ENCODE measurements at regions not wholly inside any gene's neighbourhood (a gene's known extent, or its start where the extent isn't known, plus 50 kb on each side); places are given as distances from the start of the nearest gene placed in this dataset.
"Not testable (repeated sequence)": the region's sequence is repeated elsewhere in the genome, so short reads cannot be mapped to it uniquely, and the experiment has no call there.

GRCh38 chr10:109668154-109668665 is 255.1 kb downstream of the XPNPEP1 start:
- intact Hi-C loops (cut with micrococcal nuclease): no loop called here
- H3K9me3 Mint-ChIP-seq (ENCODE audit: unreplicated experiment): no peaks in the 10 kb centered on the region

DNA sequence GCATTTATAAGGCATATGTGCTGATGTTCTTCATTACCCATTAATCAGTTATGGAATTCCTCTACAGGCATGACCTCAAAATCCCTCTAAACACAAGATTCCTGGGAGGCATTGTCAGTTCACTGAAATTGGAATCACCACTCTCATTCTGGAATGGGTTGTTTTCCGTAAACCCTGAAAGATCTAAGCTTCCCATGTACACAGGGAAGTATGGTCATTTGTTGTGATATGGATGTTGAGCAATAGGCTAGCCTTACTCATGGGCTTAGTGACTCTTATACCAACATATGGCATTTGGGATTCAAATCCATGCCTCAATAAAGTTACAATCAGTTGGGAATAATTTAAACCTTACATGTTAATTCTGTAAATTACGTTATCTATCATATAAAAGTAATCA is 258.0 kb downstream of the XPNPEP1 start:
- peak; percentile 5 for DNase-seq (ENCODE audit: unreplicated experiment)
- BruUV-seq (replicated peaks): no TSS peak
- intact Hi-C loops (cut with micrococcal nuclease): no loop called here
- ChIA-PET POLR2A (no interaction called here), CTCF (no interaction called here)
- no peak overlapping the region for H3K4me3 Mint-ChIP-seq (ENCODE audit: unreplicated experiment)
- no peaks in the 10 kb centered on the region for H3K27me3 Mint-ChIP-seq (ENCODE audit: insufficient read depth, unreplicated experiment)
- TF ChIP-seq, protein P1, sequence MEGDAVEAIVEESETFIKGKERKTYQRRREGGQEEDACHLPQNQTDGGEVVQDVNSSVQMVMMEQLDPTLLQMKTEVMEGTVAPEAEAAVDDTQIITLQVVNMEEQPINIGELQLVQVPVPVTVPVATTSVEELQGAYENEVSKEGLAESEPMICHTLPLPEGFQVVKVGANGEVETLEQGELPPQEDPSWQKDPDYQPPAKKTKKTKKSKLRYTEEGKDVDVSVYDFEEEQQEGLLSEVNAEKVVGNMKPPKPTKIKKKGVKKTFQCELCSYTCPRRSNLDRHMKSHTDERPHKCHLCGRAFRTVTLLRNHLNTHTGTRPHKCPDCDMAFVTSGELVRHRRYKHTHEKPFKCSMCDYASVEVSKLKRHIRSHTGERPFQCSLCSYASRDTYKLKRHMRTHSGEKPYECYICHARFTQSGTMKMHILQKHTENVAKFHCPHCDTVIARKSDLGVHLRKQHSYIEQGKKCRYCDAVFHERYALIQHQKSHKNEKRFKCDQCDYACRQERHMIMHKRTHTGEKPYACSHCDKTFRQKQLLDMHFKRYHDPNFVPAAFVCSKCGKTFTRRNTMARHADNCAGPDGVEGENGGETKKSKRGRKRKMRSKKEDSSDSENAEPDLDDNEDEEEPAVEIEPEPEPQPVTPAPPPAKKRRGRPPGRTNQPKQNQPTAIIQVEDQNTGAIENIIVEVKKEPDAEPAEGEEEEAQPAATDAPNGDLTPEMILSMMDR (IDR thresholded peaks at IDR 0.05; ENCODE audit: unreplicated experiment): no peak
- no peaks in the 10 kb centered on the region for H3K36me3 Mint-ChIP-seq (ENCODE audit: insufficient read depth, unreplicated experiment)
- peaks cover 5% of the 10 kb centered on the region for H3K4me1 Mint-ChIP-seq (ENCODE audit: insufficient read depth, unreplicated experiment)
- H3K9me3 Mint-ChIP-seq (ENCODE audit: unreplicated experiment): no peaks in the 10 kb centered on the region
- H3K27ac Mint-ChIP-seq (ENCODE audit: low read depth, unreplicated experiment): no peak overlapping the region

More at GRCh38 chr10:109668154-109668665, 255.1 kb downstream of the XPNPEP1 start:
- POLR2A ChIA-PET: no interaction called here
- Mint-ChIP-seq H3K27ac (ENCODE audit: low read depth, unreplicated experiment) (no peak overlapping the region), H3K4me1 (ENCODE audit: insufficient read depth, unreplicated experiment) (peaks cover 5% of the 10 kb centered on the region), H3K36me3 (ENCODE audit: insufficient read depth, unreplicated experiment) (no peaks in the 10 kb centered on the region), H3K27me3 (ENCODE audit: insufficient read depth, unreplicated experiment) (no peaks in the 10 kb centered on the region), H3K4me3 (ENCODE audit: unreplicated experiment) (no peak overlapping the region)
- DNase-seq (ENCODE audit: unreplicated experiment): no peak
- no TSS peak for BruUV-seq (replicated peaks)
- CTCF ChIA-PET: interaction anchor here (0.6 kb wide), 1 partner anchor 76 kb away, joined by 3 read pairs; no protein-coding TSS in a partner anchor
- TF ChIP-seq, protein P1 (IDR thresholded peaks at IDR 0.05; ENCODE audit: unreplicated experiment): no peak

DNA sequence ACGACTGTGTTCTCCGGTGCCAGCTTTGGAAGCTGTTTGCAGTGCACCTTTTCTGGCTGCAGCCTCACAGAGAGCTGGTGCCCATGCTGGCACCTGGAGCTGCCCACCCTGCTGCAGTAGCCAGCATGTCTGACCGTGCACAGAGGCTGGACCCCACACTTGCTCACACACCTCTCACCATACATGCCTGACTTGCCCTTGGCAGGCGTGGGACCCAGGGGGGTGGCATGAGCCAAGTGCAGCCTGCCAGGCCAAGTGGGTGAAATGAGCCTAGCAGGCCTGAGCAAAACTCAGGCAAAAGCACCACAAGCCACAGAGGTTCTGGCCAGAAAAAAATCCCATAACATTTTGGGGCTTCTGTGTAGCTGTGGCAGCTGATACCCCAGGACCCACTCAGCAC is 258.8 kb downstream of the XPNPEP1 start:
- no peak overlapping the region for H3K27ac Mint-ChIP-seq (ENCODE audit: low read depth, unreplicated experiment)
- H3K4me1 Mint-ChIP-seq (ENCODE audit: insufficient read depth, unreplicated experiment): peaks cover 5% of the 10 kb centered on the region
- H3K4me3 Mint-ChIP-seq (ENCODE audit: unreplicated experiment): no peak overlapping the region
- no TSS peak for BruUV-seq (replicated peaks)
- no peak for DNase-seq (ENCODE audit: unreplicated experiment)
- no peaks in the 10 kb centered on the region for H3K27me3 Mint-ChIP-seq (ENCODE audit: insufficient read depth, unreplicated experiment)
- TF ChIP-seq, protein P1 (IDR thresholded peaks at IDR 0.05; ENCODE audit: unreplicated experiment): no peak
- no peaks in the 10 kb centered on the region for H3K9me3 Mint-ChIP-seq (ENCODE audit: unreplicated experiment)
- ChIA-PET POLR2A (no interaction called here), CTCF (interaction anchor here (0.6 kb wide), 1 partner anchor 1968 kb away, joined by 3 read pairs; no protein-coding TSS in a partner anchor)
- intact Hi-C loops (cut with micrococcal nuclease): no loop called here
- H3K36me3 Mint-ChIP-seq (ENCODE audit: insufficient read depth, unreplicated experiment): no peaks in the 10 kb centered on the region

DNA sequence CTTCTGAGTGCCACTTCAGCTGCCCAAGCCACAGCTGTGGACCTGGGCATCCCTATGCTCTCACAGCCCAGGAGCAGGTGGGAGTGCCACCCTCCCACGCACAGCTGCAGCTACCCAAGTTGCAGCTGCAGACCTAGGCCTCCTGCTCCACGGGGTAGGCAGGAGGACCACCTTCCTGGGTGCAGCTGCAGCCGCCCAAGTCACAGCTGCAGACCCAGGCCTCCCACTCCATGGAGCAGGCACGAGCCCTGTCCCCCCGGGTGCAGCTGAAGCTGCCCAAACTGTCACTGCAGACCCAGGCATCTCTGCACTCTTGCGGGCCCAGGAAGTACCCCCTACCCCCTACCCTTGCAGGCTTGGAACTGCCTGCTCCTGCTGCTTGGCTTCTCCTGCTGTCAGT is 260.2 kb downstream of the XPNPEP1 start:
- no peak overlapping the region for H3K27ac Mint-ChIP-seq (ENCODE audit: low read depth, unreplicated experiment)
- no peaks in the 10 kb centered on the region for H3K36me3 Mint-ChIP-seq (ENCODE audit: insufficient read depth, unreplicated experiment)
- TF ChIP-seq, protein P1 (IDR thresholded peaks at IDR 0.05; ENCODE audit: unreplicated experiment): no peak
- H3K9me3 Mint-ChIP-seq (ENCODE audit: unreplicated experiment): no peaks in the 10 kb centered on the region
- BruUV-seq (replicated peaks): no TSS peak
- intact Hi-C loops (cut with micrococcal nuclease): no loop called here
- DNase-seq (ENCODE audit: unreplicated experiment): no peak
- CTCF ChIA-PET: interaction anchor here (0.6 to 0.7 kb wide), 2 partner anchors 1291 to 1956 kb away, joined by 3 read pairs; no protein-coding TSS in a partner anchor
- no peak overlapping the region for H3K4me3 Mint-ChIP-seq (ENCODE audit: unreplicated experiment)
- POLR2A ChIA-PET: interaction anchor here (0.6 kb wide), 1 partner anchor 408 kb away, joined by 4 read pairs; no protein-coding TSS in a partner anchor
- no peaks in the 10 kb centered on the region for H3K27me3 Mint-ChIP-seq (ENCODE audit: insufficient read depth, unreplicated experiment)
- peaks cover 3% of the 10 kb centered on the region for H3K4me1 Mint-ChIP-seq (ENCODE audit: insufficient read depth, unreplicated experiment)

DNA sequence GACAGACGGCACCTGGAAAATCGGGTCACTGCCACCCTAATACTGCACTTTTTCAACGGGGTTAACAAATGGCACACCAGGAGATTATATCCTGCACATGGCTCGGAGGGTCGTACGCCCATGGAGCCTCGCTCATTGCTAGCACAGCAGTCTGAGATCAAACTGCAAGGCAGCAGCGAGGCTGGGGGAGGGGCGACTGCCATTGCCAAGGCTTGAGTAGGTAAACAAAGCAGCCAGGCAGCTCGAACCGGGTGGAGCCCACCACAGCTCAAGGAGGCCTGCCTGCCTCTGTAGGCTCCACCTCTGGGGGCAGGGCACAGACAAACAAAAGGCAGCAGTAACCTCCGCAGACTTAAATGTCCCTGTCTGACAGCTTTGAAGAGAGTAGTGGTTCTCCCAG is 270.7 kb downstream of the XPNPEP1 start:
- CTCF ChIA-PET; BruUV-seq (replicated peaks); H3K4me3 Mint-ChIP-seq (ENCODE audit: unreplicated experiment); H3K27me3 Mint-ChIP-seq (ENCODE audit: insufficient read depth, unreplicated experiment); H3K36me3 Mint-ChIP-seq (ENCODE audit: insufficient read depth, unreplicated experiment); H3K9me3 Mint-ChIP-seq (ENCODE audit: unreplicated experiment); intact Hi-C loops (cut with micrococcal nuclease); H3K27ac Mint-ChIP-seq (ENCODE audit: low read depth, unreplicated experiment); H3K4me1 Mint-ChIP-seq (ENCODE audit: insufficient read depth, unreplicated experiment); DNase-seq (ENCODE audit: unreplicated experiment): not testable (repeated sequence)
- POLR2A ChIA-PET: interaction anchor here (0.6 kb wide), 1 partner anchor 92 kb away, joined by 3 read pairs; no protein-coding TSS in a partner anchor

Measured in MCF 10A (cell line).